HL-60 (cell line): ENCODE measurements at regions not wholly inside any gene's neighbourhood (a gene's known extent, or its start where the extent isn't known, plus 50 kb on each side); places are given as distances from the start of the nearest gene placed in this dataset.
"Not testable (repeated sequence)": the region's sequence is repeated elsewhere in the genome, so short reads cannot be mapped to it uniquely, and the experiment has no call there.

Source experiments
- CTCF ChIP-seq: IDR thresholded peaks from one replicate; pipeline ENCODE4 v1.5.1; 2011; ENCODE audit warnings: low read length, control low read depth, inconsistent platforms; ENCODE audit not compliant: insufficient read depth
- GABPA ChIP-seq: IDR thresholded peaks from 2 replicates; pipeline ENCODE4 v1.6.1; 2012; ENCODE audit warnings: low read depth
- POLR2AphosphoS5 ChIP-seq: IDR thresholded peaks from 2 replicates; pipeline ENCODE4 v1.6.1; 2012; ENCODE audit warnings: low read depth
- REST ChIP-seq: IDR thresholded peaks from 2 replicates; pipeline ENCODE4 v1.6.1; 2012; ENCODE audit warnings: low read depth; ENCODE audit not compliant: insufficient replicate concordance
- SPI1 ChIP-seq: IDR thresholded peaks from 2 replicates; pipeline ENCODE4 v1.6.1; 2012; ENCODE audit warnings: low read depth, mild to moderate bottlenecking, borderline replicate concordance

GRCh38 chrX:87178009-87178408 is 339.6 kb upstream of the KLHL4 start:
- not testable (repeated sequence) for TF ChIP-seq POLR2AphosphoS5, CTCF, REST, GABPA, SPI1
